Neural cell (in vitro differentiated cells): ENCODE measurements at regions not wholly inside any gene's neighbourhood (a gene's known extent, or its start where the extent isn't known, plus 50 kb on each side); places are given as distances from the start of the nearest gene placed in this dataset.

Experiments used
- H2AFZ ChIP-seq: fragments of 200-600, 300-800 bp; sonication (generic), shearing (Covaris generic); 2 replicates; pipeline ENCODE4 v1.6.0; 2014; ENCODE audit warnings: low read depth, mild to moderate bottlenecking, antibody characterized with exemption, low read length, moderate library complexity
- H3F3A ChIP-seq: fragments of 200-600 bp; shearing (Covaris generic); 2 replicates; pipeline ENCODE4 v1.6.1; 2016; ENCODE audit warnings: mild to moderate bottlenecking, moderate library complexity, mixed read lengths, antibody characterized with exemption, low read length; ENCODE audit not compliant: insufficient read depth, poor library complexity, severe bottlenecking
- H3K27ac ChIP-seq: fragments of 200-600, 300-800 bp; sonication (generic), shearing (Covaris generic); 2 replicates; pipeline ENCODE4 v1.5.1; 2014; ENCODE audit warnings: mild to moderate bottlenecking, low read length, moderate library complexity
- H3K27me3 ChIP-seq: fragments of 300-800, 200-600 bp; sonication (generic), shearing (Covaris generic); 2 replicates; pipeline ENCODE4 v1.6.0; 2014; ENCODE audit warnings: mild to moderate bottlenecking, low read depth, low read length, moderate library complexity; ENCODE audit not compliant: insufficient read depth
- H3K36me3 ChIP-seq: fragments of 300-800, 200-600 bp; sonication (generic), shearing (Covaris generic); 2 replicates; pipeline ENCODE4 v1.5.1; 2014; ENCODE audit warnings: mild to moderate bottlenecking, antibody characterized with exemption, low read length, moderate library complexity; ENCODE audit not compliant: insufficient read depth
- H3K4me2 ChIP-seq: fragments of 300-800, 200-600 bp; sonication (generic), shearing (Covaris generic); 2 replicates; pipeline ENCODE4 v1.6.0; 2014; ENCODE audit warnings: mild to moderate bottlenecking, low read length
- H3K4me3 ChIP-seq: fragments of 300-800, 200-600 bp; sonication (generic), shearing (Covaris generic); 2 replicates; pipeline ENCODE4 v1.5.1; 2014; ENCODE audit warnings: mild to moderate bottlenecking, low read length, moderate library complexity
- H3K79me2 ChIP-seq: fragments of 200-600 bp; shearing (Covaris generic); replicated peaks from 2 replicates; pipeline ENCODE4 v1.6.0; 2014; ENCODE audit warnings: mild to moderate bottlenecking, low read length, moderate library complexity; ENCODE audit not compliant: insufficient read depth
- H3K9ac ChIP-seq: fragments of 300-800, 200-600 bp; sonication (generic), shearing (Covaris generic); 2 replicates; pipeline ENCODE4 v1.6.1; 2016; ENCODE audit warnings: mild to moderate bottlenecking, low read length, mixed read lengths
- H3K9me2 ChIP-seq: fragments of 200-600 bp; shearing (Covaris generic); 2 replicates; pipeline ENCODE4 v1.6.1; 2016; ENCODE audit warnings: mild to moderate bottlenecking, low read length, mixed read lengths; ENCODE audit not compliant: insufficient read depth
- H3K9me3 ChIP-seq: fragments of 200-600, 300-800 bp; sonication (generic), shearing (Covaris generic); 2 replicates; pipeline ENCODE4 v1.6.1; 2016; ENCODE audit warnings: mild to moderate bottlenecking, mixed run types, low read length, moderate library complexity, mixed read lengths
- H4K20me1 ChIP-seq: fragments of 200-600 bp; shearing (Covaris generic); 2 replicates; pipeline ENCODE4 v1.6.1; 2016; ENCODE audit warnings: mild to moderate bottlenecking, mixed run types; ENCODE audit not compliant: insufficient read depth
- CTCF ChIP-seq: fragments of 450-650 bp; IDR thresholded peaks from 2 replicates; pipeline ENCODE4 v1.5.1; 2014; ENCODE audit warnings: antibody characterized with exemption, mild to moderate bottlenecking, moderate library complexity; ENCODE audit not compliant: poor library complexity, severe bottlenecking
- EP300 ChIP-seq: fragments of 450-650 bp; conservative IDR thresholded peaks from 2 replicates; pipeline ENCODE4 v1.6.1; 2014; ENCODE audit warnings: antibody characterized with exemption, mild to moderate bottlenecking, moderate library complexity; ENCODE audit not compliant: poor library complexity, severe bottlenecking
- EZH2 ChIP-seq: fragments of 200-600, 300-800 bp; shearing (Covaris generic), sonication (generic); IDR thresholded peaks from 2 replicates; pipeline ENCODE4 v1.6.1; 2014; ENCODE audit warnings: antibody characterized with exemption, low read length, borderline replicate concordance, mild to moderate bottlenecking; ENCODE audit not compliant: insufficient read depth, poor library complexity, severe bottlenecking
- MXI1 ChIP-seq: fragments of 450-650 bp; conservative IDR thresholded peaks from 2 replicates; pipeline ENCODE4 v1.6.1; 2014; ENCODE audit warnings: antibody characterized with exemption, mild to moderate bottlenecking; ENCODE audit not compliant: poor library complexity, severe bottlenecking
- POLR2AphosphoS5 ChIP-seq: IDR thresholded peaks from 2 replicates; pipeline ENCODE4 v1.6.1; 2012
- RAD21 ChIP-seq: fragments of 450-650 bp; conservative IDR thresholded peaks from 2 replicates; pipeline ENCODE4 v1.6.1; 2014; ENCODE audit warnings: antibody characterized with exemption, mild to moderate bottlenecking, moderate library complexity
- SMC3 ChIP-seq: fragments of 450-650 bp; conservative IDR thresholded peaks from 2 replicates; pipeline ENCODE4 v1.6.1; 2014; ENCODE audit warnings: antibody characterized with exemption, mild to moderate bottlenecking, moderate library complexity; ENCODE audit not compliant: poor library complexity
- TAF1 ChIP-seq: IDR thresholded peaks from 2 replicates; pipeline ENCODE4 v1.6.1; 2012; ENCODE audit warnings: low read depth
- TF ChIP-seq, protein P1 (sequence below): IDR thresholded peaks from 2 replicates; pipeline ENCODE4 v1.6.1; 2012; ENCODE audit warnings: borderline replicate concordance

- Histone ChIP-seq H3F3A (no peaks in the 10 kb centered on the region), H3K9me2 (no peaks in the 10 kb centered on the region), H3K4me3 (no peak overlapping the region), H3K79me2 (no peaks in the 10 kb centered on the region), H3K27me3 (no peaks in the 10 kb centered on the region), H2AFZ (no peak overlapping the region), H3K36me3 (no peaks in the 10 kb centered on the region), H3K9me3 (no peaks in the 10 kb centered on the region), H3K9ac (no peak overlapping the region), H3K27ac (no peak overlapping the region), H3K4me2 (no peak overlapping the region), H4K20me1 (no peaks in the 10 kb centered on the region)
- TF ChIP-seq TAF1 (no peak), CTCF (no peak), MXI1 (no peak), POLR2AphosphoS5 (no peak), RAD21 (no peak), EZH2 (no peak), SMC3 (no peak), EP300 (no peak)
- TF ChIP-seq, protein P1, sequence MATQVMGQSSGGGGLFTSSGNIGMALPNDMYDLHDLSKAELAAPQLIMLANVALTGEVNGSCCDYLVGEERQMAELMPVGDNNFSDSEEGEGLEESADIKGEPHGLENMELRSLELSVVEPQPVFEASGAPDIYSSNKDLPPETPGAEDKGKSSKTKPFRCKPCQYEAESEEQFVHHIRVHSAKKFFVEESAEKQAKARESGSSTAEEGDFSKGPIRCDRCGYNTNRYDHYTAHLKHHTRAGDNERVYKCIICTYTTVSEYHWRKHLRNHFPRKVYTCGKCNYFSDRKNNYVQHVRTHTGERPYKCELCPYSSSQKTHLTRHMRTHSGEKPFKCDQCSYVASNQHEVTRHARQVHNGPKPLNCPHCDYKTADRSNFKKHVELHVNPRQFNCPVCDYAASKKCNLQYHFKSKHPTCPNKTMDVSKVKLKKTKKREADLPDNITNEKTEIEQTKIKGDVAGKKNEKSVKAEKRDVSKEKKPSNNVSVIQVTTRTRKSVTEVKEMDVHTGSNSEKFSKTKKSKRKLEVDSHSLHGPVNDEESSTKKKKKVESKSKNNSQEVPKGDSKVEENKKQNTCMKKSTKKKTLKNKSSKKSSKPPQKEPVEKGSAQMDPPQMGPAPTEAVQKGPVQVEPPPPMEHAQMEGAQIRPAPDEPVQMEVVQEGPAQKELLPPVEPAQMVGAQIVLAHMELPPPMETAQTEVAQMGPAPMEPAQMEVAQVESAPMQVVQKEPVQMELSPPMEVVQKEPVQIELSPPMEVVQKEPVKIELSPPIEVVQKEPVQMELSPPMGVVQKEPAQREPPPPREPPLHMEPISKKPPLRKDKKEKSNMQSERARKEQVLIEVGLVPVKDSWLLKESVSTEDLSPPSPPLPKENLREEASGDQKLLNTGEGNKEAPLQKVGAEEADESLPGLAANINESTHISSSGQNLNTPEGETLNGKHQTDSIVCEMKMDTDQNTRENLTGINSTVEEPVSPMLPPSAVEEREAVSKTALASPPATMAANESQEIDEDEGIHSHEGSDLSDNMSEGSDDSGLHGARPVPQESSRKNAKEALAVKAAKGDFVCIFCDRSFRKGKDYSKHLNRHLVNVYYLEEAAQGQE, result no peak
These were observed 122.4 kb upstream of the NMUR2 start for GRCh38 chr5:152527358-152528052.

GRCh38 chr5:152529440-152529839, 124.4 kb upstream of the NMUR2 start:
- H3K9ac ChIP-seq, result no peak overlapping the region
- H3K27ac ChIP-seq, result no peak overlapping the region
- H3K4me2 ChIP-seq, result no peak overlapping the region
- H3K36me3 ChIP-seq, result no peaks in the 10 kb centered on the region
- no peaks in the 10 kb centered on the region for H3K9me2 ChIP-seq
- H3K27me3 ChIP-seq, result no peaks in the 10 kb centered on the region
- H3K9me3 ChIP-seq, result no peaks in the 10 kb centered on the region
- H2AFZ ChIP-seq, result no peak overlapping the region
- H3K4me3 ChIP-seq, result no peak overlapping the region
- no peaks in the 10 kb centered on the region for H3F3A ChIP-seq
- H3K79me2 ChIP-seq, result no peaks in the 10 kb centered on the region
- no peaks in the 10 kb centered on the region for H4K20me1 ChIP-seq
- no peak for TF ChIP-seq EZH2
- no peak for TF ChIP-seq MXI1
- TF ChIP-seq SMC3, result no peak
- TF ChIP-seq TAF1, result no peak
- no peak for TF ChIP-seq POLR2AphosphoS5
- no peak for TF ChIP-seq EP300
- TF ChIP-seq, protein P1, result no peak
- no peak for TF ChIP-seq RAD21
- no peak for TF ChIP-seq CTCF
